ENCODE measurements at regions not wholly inside any gene's neighbourhood (a gene's known extent, or its start where the extent isn't known, plus 50 kb on each side); places are given as distances from the start of the nearest gene placed in this dataset.

DNA sequence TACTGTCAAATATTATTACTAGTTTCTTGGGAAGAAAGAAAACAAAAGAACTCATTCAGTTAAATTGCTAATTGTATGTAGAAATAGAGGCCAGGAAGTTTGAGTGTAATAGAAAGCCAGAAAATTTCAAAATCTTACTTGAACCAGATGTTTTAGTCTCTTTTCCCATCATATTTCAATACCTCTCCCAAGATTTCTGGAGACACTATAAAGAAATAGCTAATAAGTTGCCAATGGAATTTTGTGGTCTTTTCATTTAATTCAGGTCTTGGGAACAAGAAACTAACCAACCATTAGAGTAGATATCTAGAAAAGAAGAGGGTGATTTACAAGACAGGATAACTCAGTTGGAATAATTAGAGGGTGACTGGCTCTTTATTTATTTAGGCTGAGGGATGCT lies 112.2 kb downstream of the AGTR2 start:
- TF ChIP-seq, protein P1, sequence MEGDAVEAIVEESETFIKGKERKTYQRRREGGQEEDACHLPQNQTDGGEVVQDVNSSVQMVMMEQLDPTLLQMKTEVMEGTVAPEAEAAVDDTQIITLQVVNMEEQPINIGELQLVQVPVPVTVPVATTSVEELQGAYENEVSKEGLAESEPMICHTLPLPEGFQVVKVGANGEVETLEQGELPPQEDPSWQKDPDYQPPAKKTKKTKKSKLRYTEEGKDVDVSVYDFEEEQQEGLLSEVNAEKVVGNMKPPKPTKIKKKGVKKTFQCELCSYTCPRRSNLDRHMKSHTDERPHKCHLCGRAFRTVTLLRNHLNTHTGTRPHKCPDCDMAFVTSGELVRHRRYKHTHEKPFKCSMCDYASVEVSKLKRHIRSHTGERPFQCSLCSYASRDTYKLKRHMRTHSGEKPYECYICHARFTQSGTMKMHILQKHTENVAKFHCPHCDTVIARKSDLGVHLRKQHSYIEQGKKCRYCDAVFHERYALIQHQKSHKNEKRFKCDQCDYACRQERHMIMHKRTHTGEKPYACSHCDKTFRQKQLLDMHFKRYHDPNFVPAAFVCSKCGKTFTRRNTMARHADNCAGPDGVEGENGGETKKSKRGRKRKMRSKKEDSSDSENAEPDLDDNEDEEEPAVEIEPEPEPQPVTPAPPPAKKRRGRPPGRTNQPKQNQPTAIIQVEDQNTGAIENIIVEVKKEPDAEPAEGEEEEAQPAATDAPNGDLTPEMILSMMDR (IDR thresholded peaks at IDR 0.05 in 8 of 11, conservative IDR thresholded peaks at IDR 0.05 in 3 of 11), result no peak
- no peak for TF ChIP-seq POLR2A (IDR thresholded peaks at IDR 0.05)
